22Rv1 (cell line): ENCODE measurements at regions not wholly inside any gene's neighbourhood (a gene's known extent, or its start where the extent isn't known, plus 50 kb on each side); places are given as distances from the start of the nearest gene placed in this dataset.
"Not testable (repeated sequence)": the region's sequence is repeated elsewhere in the genome, so short reads cannot be mapped to it uniquely, and the experiment has no call there.

ENCODE experiments used
- H3K27ac ChIP-seq: fragments of 450-650 bp; 2 replicates; pipeline ENCODE4 v1.5.1; 2017
- ZFX ChIP-seq: fragments of 450-650 bp; IDR thresholded peaks from 2 replicates; pipeline ENCODE4 v1.6.1; 2017; ENCODE audit warnings: antibody characterized with exemption, borderline replicate concordance
- TF ChIP-seq, protein P1 (sequence below): fragments of 450-650 bp; IDR thresholded peaks from 2 replicates; pipeline ENCODE4 v1.5.1; 2017; ENCODE audit warnings: mild to moderate bottlenecking

DNA sequence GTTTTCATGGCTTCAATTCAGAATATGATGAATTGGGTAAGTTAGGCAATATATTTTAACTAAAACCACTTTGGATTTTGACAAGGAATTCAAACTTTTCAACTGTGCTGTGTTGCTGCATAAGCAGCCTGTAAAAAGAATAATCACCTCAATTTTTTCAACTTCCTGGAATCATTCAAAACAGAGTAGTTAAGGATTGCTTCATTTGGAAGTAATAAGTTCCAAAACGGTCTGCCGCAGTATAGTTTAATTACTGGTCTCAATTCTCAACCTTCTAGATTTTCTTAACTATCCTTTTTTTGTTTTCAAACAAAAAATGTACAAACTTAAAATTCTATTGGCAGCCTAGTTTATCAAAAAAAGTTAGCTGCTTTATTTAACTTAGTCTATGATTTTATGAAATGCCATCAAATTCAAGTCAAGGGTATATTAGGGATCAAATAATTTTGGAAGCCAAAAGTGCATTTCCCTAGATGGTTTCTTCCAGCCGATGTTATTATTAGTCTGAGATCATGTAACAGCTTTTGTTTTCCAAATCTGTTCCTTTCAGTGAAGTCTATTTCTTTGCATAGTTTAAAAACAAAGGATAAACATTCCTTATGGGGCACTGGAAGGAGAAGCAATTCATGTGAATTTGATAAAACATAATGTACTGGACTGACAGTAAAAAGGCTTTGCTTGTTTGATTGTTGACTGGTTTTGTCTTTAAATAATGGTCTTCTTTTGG is 76.1 kb upstream of the ETAA1 start:
- no peak overlapping the region for H3K27ac ChIP-seq
- no peak for TF ChIP-seq ZFX
- TF ChIP-seq, protein P1, sequence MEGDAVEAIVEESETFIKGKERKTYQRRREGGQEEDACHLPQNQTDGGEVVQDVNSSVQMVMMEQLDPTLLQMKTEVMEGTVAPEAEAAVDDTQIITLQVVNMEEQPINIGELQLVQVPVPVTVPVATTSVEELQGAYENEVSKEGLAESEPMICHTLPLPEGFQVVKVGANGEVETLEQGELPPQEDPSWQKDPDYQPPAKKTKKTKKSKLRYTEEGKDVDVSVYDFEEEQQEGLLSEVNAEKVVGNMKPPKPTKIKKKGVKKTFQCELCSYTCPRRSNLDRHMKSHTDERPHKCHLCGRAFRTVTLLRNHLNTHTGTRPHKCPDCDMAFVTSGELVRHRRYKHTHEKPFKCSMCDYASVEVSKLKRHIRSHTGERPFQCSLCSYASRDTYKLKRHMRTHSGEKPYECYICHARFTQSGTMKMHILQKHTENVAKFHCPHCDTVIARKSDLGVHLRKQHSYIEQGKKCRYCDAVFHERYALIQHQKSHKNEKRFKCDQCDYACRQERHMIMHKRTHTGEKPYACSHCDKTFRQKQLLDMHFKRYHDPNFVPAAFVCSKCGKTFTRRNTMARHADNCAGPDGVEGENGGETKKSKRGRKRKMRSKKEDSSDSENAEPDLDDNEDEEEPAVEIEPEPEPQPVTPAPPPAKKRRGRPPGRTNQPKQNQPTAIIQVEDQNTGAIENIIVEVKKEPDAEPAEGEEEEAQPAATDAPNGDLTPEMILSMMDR = no peak

DNA sequence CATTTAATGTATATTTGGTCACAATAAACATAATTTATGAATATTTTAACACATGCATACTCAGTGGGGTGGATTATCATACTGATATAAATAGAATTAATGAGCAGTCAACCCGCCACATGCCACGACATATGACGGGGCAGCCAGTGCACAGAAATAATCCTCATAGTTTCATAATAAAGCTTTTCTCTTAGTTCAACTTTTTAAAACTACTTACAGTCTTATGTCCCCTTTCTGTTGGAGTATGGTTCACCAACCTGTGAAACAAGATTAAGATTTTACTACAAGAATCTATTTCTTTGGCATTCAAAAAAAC is 75.6 kb upstream of the ETAA1 start:
- H3K27ac ChIP-seq = no peak overlapping the region

DNA sequence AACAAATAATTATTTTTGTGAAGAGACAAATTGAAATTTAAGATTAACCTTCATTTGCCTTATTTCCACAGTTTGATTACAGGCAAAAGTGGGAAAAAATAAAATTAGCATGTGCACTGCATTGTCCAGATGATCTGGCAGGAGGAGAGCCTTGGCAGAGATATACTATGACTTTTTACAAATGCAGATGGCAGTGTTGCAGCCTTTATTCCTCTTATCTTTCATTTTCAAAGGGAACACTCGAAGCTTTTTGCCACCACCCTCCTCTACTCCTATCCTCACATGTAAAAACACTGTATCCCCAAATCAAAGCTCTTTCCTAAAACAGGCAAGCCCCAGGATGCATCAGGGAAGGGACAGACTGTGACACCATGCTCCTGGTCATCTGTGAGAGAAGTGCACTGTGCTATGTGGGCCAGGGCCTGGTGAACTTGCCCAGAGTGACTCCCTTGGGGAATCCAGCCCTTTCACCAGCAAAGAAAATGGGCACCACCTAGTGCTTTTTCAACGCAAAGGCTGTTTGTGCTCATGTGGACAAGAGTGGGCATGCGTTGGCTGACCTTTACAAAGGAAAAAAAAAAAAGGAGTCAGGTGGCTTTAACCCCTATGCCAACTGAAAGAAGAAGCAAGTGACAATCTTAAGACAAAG is 74.7 kb upstream of the ETAA1 start:
- H3K27ac ChIP-seq = no peak overlapping the region
- no peak for TF ChIP-seq ZFX
- TF ChIP-seq, protein P1 = peak; percentile 39

More for the DNA sequence above, 75.6 kb upstream of the ETAA1 start:
- no peak for TF ChIP-seq ZFX
- TF ChIP-seq, protein P1 = no peak

DNA sequence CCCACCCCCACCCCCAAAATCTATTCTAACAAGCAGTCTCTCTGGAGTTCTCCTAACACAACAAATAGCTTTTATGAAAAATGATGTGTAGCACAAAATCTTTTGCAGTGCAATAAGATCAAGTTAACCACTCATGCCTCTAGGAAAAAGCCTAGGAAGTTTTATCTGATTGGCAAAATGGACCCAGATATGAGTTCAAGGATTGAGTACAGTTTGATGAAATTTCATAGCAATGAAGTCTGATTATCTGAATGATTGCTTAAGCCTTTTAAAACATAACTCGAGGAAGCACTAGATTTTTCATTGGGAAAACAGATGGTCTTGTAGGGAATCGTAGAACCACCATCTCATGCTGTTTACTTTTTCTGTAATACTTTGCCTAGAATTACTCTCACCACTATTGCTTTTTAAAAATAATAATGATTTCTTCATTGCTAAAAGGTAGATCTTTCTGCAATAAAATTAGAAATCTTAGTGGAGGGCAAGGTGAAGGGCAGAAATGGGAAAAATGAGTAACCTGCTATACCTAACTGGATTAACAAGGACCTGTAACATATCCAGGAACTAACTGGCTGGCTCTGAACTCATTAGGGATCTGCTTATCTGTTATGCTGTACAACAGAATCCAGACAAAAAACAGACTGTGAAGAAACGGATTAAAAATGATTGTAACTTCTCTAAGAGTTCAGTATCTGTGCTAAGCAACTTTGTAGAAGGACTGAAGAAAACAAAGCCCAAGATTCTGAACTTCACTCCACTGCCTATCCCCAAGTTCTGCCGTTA is 73.7 kb upstream of the ETAA1 start:
- TF ChIP-seq, protein P1 = no peak
- no peak for TF ChIP-seq ZFX
- no peak overlapping the region for H3K27ac ChIP-seq

DNA sequence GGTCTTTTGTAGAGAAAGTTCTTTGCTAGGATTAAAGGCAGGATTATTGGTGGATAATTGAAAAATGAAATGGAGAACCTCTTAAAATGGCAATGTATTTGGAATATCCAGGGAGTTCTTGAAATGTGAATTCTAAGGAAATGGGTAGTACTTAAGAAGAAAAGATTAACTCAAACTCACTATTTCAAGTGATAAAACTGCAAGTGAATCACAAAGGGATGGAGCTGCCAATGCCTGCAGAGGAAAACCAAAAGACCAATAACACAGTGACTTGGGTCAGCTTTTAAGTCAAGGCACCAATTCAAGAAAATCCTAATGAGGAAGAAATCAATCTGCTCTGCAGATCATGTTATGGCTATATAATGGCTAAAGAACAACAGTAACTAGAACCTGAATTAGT is 67.6 kb upstream of the ETAA1 start:
- TF ChIP-seq, protein P1 = no peak
- no peak for TF ChIP-seq ZFX
- H3K27ac ChIP-seq = no peak overlapping the region

DNA sequence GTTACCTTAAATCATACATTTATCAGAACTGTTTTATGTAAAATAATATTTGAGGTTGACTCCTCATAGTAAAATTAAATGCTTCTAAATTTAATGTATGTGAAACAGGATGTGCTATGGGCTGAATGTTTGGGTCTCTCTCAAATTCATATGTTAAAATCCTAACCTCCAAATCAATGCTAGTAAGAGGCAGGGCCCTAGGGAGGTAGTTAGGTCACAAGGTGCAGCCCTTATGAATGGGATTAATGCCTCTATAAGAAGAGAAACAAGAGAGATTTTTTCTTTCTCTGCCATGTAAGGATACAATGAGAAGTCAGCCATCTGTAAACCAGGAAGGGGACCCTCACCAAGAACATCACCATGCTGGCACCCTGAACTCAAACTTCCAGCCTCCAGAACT is 67.2 kb upstream of the ETAA1 start:
- TF ChIP-seq, protein P1 = no peak
- TF ChIP-seq ZFX = no peak
- H3K27ac ChIP-seq = no peak overlapping the region

DNA sequence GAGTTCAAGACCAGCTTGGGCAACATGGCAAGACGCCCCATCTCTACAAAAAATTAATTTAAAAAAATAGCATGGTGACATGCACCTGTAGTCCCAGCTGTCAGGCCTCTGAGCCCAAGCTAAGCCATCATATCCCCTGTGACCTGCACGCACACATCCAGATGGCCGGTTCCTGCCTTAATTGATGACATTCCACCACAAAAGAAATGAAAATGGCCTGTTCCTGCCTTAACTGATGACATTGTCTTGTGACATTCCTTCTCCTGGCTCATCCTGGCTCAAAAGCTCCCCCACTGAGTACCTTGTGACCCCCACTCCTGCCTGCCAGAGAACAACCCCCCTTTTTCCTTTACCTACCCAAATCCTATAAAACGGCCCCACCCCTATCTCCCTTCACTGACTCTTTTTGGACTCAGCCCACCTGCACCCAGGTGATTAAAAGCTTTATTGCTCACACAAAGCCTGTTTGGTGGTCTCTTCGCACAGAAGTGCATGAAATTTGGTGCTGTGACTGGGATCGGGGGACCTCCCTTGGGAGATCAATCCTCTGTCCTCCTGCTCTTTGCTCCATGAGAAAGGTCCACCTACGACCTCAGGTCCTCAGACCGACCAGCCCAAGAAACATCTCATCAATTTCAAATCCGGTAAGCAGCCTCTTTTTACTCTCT is 65.6 kb upstream of the ETAA1 start:
- H3K27ac ChIP-seq = not testable (repeated sequence)
